ENCODE measurements at regions not wholly inside any gene's neighbourhood (a gene's known extent, or its start where the extent isn't known, plus 50 kb on each side); places are given as distances from the start of the nearest gene placed in this dataset.

DNA sequence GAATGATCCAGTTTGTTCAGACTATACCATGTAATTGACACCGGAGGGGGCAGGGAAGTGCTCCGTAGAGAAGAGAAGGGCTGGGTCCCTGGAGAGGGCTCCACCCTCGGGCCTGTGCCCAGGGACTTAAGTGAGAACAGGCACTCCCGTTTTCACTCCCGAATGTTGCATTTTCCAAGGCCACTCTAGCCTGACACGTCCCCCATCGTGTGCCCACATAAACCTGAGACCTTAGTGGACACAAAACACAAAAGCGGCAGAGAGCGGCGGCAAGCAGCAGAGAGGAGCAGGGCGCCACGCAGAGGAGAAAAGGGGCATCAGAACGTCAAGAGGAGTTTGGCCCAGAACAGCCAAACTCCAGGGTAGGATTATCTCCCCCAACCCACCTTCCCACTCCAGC, 1405.1 kb downstream of the GRIK2 start:
- Histone ChIP-seq H3K36me3 (no peaks in the 10 kb centered on the region), H3K27me3 (no peaks in the 10 kb centered on the region), H3K4me3 (no peak overlapping the region), H3K27ac (no peak overlapping the region), H3K9me3 (peaks cover 4% of the 10 kb centered on the region), H3K4me1 (no peaks in the 10 kb centered on the region)
- DNase-seq (ENCODE audit: low spot score in 2 of 2): no peak
- 33% methylated on average over 13 of the region's 13 CpGs for WGBS
- no peak for TF ChIP-seq CTCF (IDR thresholded peaks at IDR 0.05)
- no peak for TF ChIP-seq POLR2A (IDR thresholded peaks at IDR 0.05)
- TF ChIP-seq EP300 (IDR thresholded peaks at IDR 0.05): no peak
- TF ChIP-seq POLR2AphosphoS5 (IDR thresholded peaks at IDR 0.05): no peak

- 61% methylated on average over 1 of the region's 1 CpG for WGBS
- H3K4me1 ChIP-seq: no peaks in the 10 kb centered on the region
- no peaks in the 10 kb centered on the region for H3K36me3 ChIP-seq
- no peak for TF ChIP-seq EP300 (IDR thresholded peaks at IDR 0.05)
- no peak for TF ChIP-seq POLR2A (IDR thresholded peaks at IDR 0.05)
- no peak for TF ChIP-seq CTCF (IDR thresholded peaks at IDR 0.05)
- TF ChIP-seq POLR2AphosphoS5 (IDR thresholded peaks at IDR 0.05): no peak
- H3K4me3 ChIP-seq: no peak overlapping the region
- no peaks in the 10 kb centered on the region for H3K9me3 ChIP-seq
- H3K27me3 ChIP-seq: no peaks in the 10 kb centered on the region
- no peak for DNase-seq (ENCODE audit: low spot score in 2 of 2)
- no peak overlapping the region for H3K27ac ChIP-seq
These were observed 1400.2 kb downstream of the GRIK2 start for GRCh38 chr6:102793752-102794151.

DNA sequence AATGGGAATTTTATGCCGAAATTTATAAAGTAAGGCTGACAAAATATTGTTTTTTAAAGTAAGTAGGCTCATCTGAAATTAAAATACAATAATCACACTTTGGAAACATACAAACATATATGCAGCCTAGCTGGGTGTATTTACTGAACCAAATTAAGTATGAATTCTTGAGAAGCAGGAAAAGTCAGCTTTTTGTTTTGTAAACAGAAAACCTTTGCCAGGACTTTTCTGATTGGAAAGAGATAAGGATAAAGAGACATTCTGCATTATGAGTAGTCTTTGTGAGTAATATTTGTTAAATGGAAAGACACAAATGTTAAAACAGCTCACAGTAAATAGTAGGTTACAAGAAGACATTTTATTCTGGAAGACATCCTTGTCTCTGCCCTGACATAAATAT, 1380.8 kb downstream of the GRIK2 start:
- no peak for DNase-seq (ENCODE audit: low spot score in 2 of 2)
- no peak overlapping the region for H3K4me3 ChIP-seq
- TF ChIP-seq EP300 (IDR thresholded peaks at IDR 0.05) (no peak), POLR2AphosphoS5 (IDR thresholded peaks at IDR 0.05) (no peak), POLR2A (IDR thresholded peaks at IDR 0.05) (no peak), CTCF (IDR thresholded peaks at IDR 0.05) (no peak)
- no peaks in the 10 kb centered on the region for H3K9me3 ChIP-seq
- 24% methylated on average over 1 of the region's 1 CpG for WGBS
- no peaks in the 10 kb centered on the region for H3K4me1 ChIP-seq
- no peaks in the 10 kb centered on the region for H3K27me3 ChIP-seq
- H3K27ac ChIP-seq: no peak overlapping the region
- no peaks in the 10 kb centered on the region for H3K36me3 ChIP-seq

DNA sequence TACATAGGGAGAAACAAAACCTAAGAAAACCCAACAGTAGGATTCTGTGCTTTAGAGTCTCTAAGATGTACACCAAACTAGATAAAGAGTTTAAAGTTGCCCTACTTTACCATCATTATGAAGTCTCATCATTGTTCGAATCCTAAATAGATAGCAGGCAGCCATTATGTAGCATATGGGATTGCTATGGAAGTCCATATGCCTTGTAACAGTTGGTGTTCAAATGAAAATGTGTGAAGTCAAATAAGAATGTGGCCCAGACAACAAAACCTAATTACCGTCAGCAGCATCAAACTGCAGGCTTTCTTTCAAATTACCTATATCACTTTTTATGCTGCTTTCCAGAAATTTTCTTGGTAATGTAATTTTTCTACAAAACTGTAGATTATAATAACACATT, 1380.1 kb downstream of the GRIK2 start:
- 92% methylated on average over 2 of the region's 2 CpGs for WGBS
- no peaks in the 10 kb centered on the region for H3K4me1 ChIP-seq
- TF ChIP-seq POLR2AphosphoS5 (IDR thresholded peaks at IDR 0.05): no peak
- TF ChIP-seq EP300 (IDR thresholded peaks at IDR 0.05): no peak
- TF ChIP-seq POLR2A (IDR thresholded peaks at IDR 0.05): no peak
- TF ChIP-seq CTCF (IDR thresholded peaks at IDR 0.05): no peak
- no peaks in the 10 kb centered on the region for H3K9me3 ChIP-seq
- H3K36me3 ChIP-seq: no peaks in the 10 kb centered on the region
- H3K4me3 ChIP-seq: no peak overlapping the region
- no peaks in the 10 kb centered on the region for H3K27me3 ChIP-seq
- H3K27ac ChIP-seq: no peak overlapping the region
- no peak for DNase-seq (ENCODE audit: low spot score in 2 of 2)

DNA sequence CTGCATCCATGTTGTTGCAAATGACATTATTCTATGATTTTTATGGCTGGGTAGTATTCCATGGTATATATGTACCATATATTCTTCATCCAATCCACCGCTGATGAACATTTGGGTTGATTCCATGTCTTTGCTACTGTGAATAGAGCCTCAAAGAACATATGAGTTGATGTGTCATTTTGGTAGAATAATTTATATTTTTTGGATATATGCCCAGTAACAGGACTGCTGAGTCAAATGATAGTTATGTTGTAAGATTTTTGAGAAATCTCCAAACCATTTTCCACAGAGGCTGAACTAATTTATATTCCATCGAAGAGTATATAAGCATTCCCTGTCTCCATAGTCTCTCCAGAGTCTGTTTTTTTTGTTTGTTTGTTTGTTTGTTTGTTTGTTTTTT, 1373.5 kb downstream of the GRIK2 start:
- TF ChIP-seq EP300 (IDR thresholded peaks at IDR 0.05) (no peak), POLR2AphosphoS5 (IDR thresholded peaks at IDR 0.05) (no peak), POLR2A (IDR thresholded peaks at IDR 0.05) (no peak), CTCF (IDR thresholded peaks at IDR 0.05) (no peak)

More for the DNA sequence above, 1373.5 kb downstream of the GRIK2 start:
- no peaks in the 10 kb centered on the region for H3K27me3 ChIP-seq
- H3K9me3 ChIP-seq: no peaks in the 10 kb centered on the region
- 25% methylated on average over 2 of the region's 2 CpGs for WGBS
- no peak for DNase-seq (ENCODE audit: low spot score in 2 of 2)
- H3K36me3 ChIP-seq: no peaks in the 10 kb centered on the region
- no peak overlapping the region for H3K4me3 ChIP-seq
- H3K27ac ChIP-seq: no peak overlapping the region
- H3K4me1 ChIP-seq: no peaks in the 10 kb centered on the region
